K562 (cell line): ENCODE measurements at regions not wholly inside any gene's neighbourhood (a gene's known extent, or its start where the extent isn't known, plus 50 kb on each side); places are given as distances from the start of the nearest gene placed in this dataset.

Source experiments
- ATAC-seq: fragments of 200-7000 bp; cut with Tn5 transposase; 3 replicates; pipeline ENCODE4 v1.9.1; 2020; ENCODE audit warnings: moderate library complexity
- BruUV-seq: library from RNA; stranded (reverse); fragments of 400-500 nt; replicated peaks from 2 replicates; lab custom pipeline; 2021; lab: Mats Ljungman, UMichigan
- CTCF ChIA-PET: fragments of 300-600 bp; formaldehyde crosslinking; extraction: SDS; loops from one replicate; lab custom pipeline; 2021; ENCODE audit warnings: low intra/inter-chr PET ratio; lab: Yijun Ruan, JAX
- POLR2A ChIA-PET: fragments of 300-600, 350-650 bp; sonication (Branson Sonifier 250); formaldehyde crosslinking; extraction: SDS; loops from one replicate; lab custom pipeline; 2021; ENCODE audit warnings: antibody characterized with exemption, inconsistent platforms; lab: Yijun Ruan, JAX
- DNase-seq, 4 experiments: peaks; one replicate each; pipeline versions ENCODE4 v3.0.0 to v3.0.0-alpha.2; 2011 to 2018; ENCODE audit warnings: low spot score in 3 of 4, mixed read lengths in 3 of 4; ENCODE audit errors: extremely low read depth in 1 of 4
- FAIRE-seq: peaks from 2 replicates; lab custom pipeline; 2011; peaks lifted over from hg19 to GRCh38; lab: Jason Lieb, UNC
- H2AFZ ChIP-seq: 2 replicates; pipeline ENCODE4 v1.6.0; 2011; ENCODE audit warnings: low read depth, low read length, control low read depth, inconsistent platforms
- H3K27ac ChIP-seq: fragments of 200-600 bp; 3 replicates; pipeline ENCODE4 v1.8.0; 2011; ENCODE audit warnings: low read depth, mild to moderate bottlenecking, control low read depth, inconsistent platforms, low read length, moderate library complexity, mixed read lengths; ENCODE audit errors: extremely low read depth
- H3K27me3 ChIP-seq, 2 experiments: fragments of 300-600 bp in 1 of 2; 2 replicates in 1 of 2; 3 replicates in 1 of 2; pipeline versions ENCODE4 v1.6.0 to v1.8.0; 2011; ENCODE audit warnings: inconsistent platforms in 2 of 2, low read length in 2 of 2, mild to moderate bottlenecking in 1 of 2, mixed read lengths in 1 of 2, moderate library complexity in 1 of 2; ENCODE audit not compliant: control insufficient read depth in 2 of 2, insufficient read depth in 2 of 2
- H3K36me3 ChIP-seq: fragments of 300-600 bp; 3 replicates; pipeline ENCODE4 v1.8.0; 2011; ENCODE audit warnings: mild to moderate bottlenecking, low read length, inconsistent platforms; ENCODE audit not compliant: control insufficient read depth, insufficient read depth
- H3K4me1 ChIP-seq, 2 experiments: fragments of 200-600 bp in 1 of 2; replicated peaks in 1 of 2; 2 replicates in 1 of 2; 3 replicates in 1 of 2; pipeline versions ENCODE4 v1.5.1 to v1.8.0; 2011; ENCODE audit warnings: inconsistent platforms in 2 of 2, low read length in 2 of 2, mild to moderate bottlenecking in 1 of 2, mixed read lengths in 1 of 2, moderate library complexity in 1 of 2; ENCODE audit not compliant: control insufficient read depth in 2 of 2, insufficient read depth in 2 of 2
- H3K4me2 ChIP-seq: 2 replicates; pipeline ENCODE4 v1.6.1; 2011; ENCODE audit warnings: low read length, control low read depth, inconsistent platforms, mixed read lengths; ENCODE audit not compliant: insufficient read depth
- H3K4me3 ChIP-seq: fragments of 200-600 bp; sonication (generic), shearing (Covaris generic); 2 replicates; pipeline ENCODE4 v1.5.1; 2016; ENCODE audit warnings: control low read depth, inconsistent platforms
- H3K79me2 ChIP-seq: fragments of 200-600 bp; 3 replicates; pipeline ENCODE4 v1.8.0; 2011; ENCODE audit warnings: low read length, inconsistent platforms; ENCODE audit not compliant: control insufficient read depth, insufficient read depth
- H3K9ac ChIP-seq, 2 experiments: 2 replicates each; pipeline versions ENCODE4 v1.6.0 to v1.6.1; 2011; ENCODE audit warnings: low read depth in 2 of 2, low read length in 2 of 2, control low read depth in 1 of 2, inconsistent platforms in 1 of 2, mild to moderate bottlenecking in 1 of 2, mixed read lengths in 1 of 2; ENCODE audit not compliant: insufficient read depth in 1 of 2
- H3K9me1 ChIP-seq: one replicate; pipeline ENCODE4 v1.6.0; 2011; ENCODE audit warnings: inconsistent platforms, mild to moderate bottlenecking, low read length, moderate library complexity; ENCODE audit not compliant: control insufficient read depth, insufficient read depth
- H3K9me3 ChIP-seq: replicated peaks from 2 replicates; pipeline ENCODE4 v1.5.1; 2011; ENCODE audit warnings: low read depth, low read length, inconsistent platforms; ENCODE audit not compliant: control insufficient read depth, insufficient read depth
- H4K20me1 ChIP-seq: replicated peaks from 2 replicates; pipeline ENCODE4 v1.6.1; 2011; ENCODE audit warnings: low read length, inconsistent platforms, mixed read lengths; ENCODE audit not compliant: control insufficient read depth, insufficient read depth
- CHD7 ChIP-seq: fragments of 200-600 bp; sonication (generic); IDR thresholded peaks from one replicate; pipeline ENCODE4 v1.6.1; 2012; ENCODE audit warnings: mild to moderate bottlenecking, low read depth, low read length, inconsistent platforms
- ELF1 ChIP-seq: fragments of 200-800 bp; sonication (Bioruptor generic); IDR thresholded peaks from 2 replicates; pipeline ENCODE4 v1.6.1; 2016; ENCODE audit warnings: missing genetic modification characterization, missing compliant biosample characterization
- FOXA3 ChIP-seq, 2 experiments: fragments of 450-650 bp in 1 of 2; sonication (generic) in 1 of 2; formaldehyde crosslinking; IDR thresholded peaks in 1 of 2; conservative IDR thresholded peaks in 1 of 2; 2 replicates each; pipeline versions ENCODE4 v1.4.0 to v1.8.0; 2020 to 2022; ENCODE audit warnings: mild to moderate bottlenecking in 2 of 2, missing genetic modification reagents in 1 of 2
- GATAD2A ChIP-seq: fragments of 450-650 bp; IDR thresholded peaks from 2 replicates; pipeline ENCODE4 v1.6.1; 2017
- NBN ChIP-seq: fragments of 450-650 bp; IDR thresholded peaks from 2 replicates; pipeline ENCODE4 v1.6.1; 2016; ENCODE audit warnings: low read depth, mild to moderate bottlenecking
- NCOR1 ChIP-seq: fragments of 450-650 bp; IDR thresholded peaks from 2 replicates; pipeline ENCODE4 v1.6.1; 2016; ENCODE audit warnings: mild to moderate bottlenecking, moderate library complexity
- PHF8 ChIP-seq: fragments of 200-600 bp; sonication (generic); IDR thresholded peaks from 2 replicates; pipeline ENCODE4 v1.6.1; 2012; ENCODE audit warnings: mixed run types, mild to moderate bottlenecking, inconsistent platforms, low read length, moderate library complexity, borderline replicate concordance
- ZNF124 ChIP-seq: sonication (generic); formaldehyde crosslinking; IDR thresholded peaks from 2 replicates; pipeline ENCODE4 v1.8.1; 2022; ENCODE audit warnings: missing genetic modification reagents
- ZNF699 ChIP-seq: fragments of 250-450 bp; sonication (Bioruptor Pico); IDR thresholded peaks from 2 replicates; pipeline ENCODE4 v1.8.0; 2021; ENCODE audit warnings: mild to moderate bottlenecking, moderate library complexity; ENCODE audit not compliant: insufficient replicate concordance
- WGBS: fragments of 100-300 bp; shearing (Covaris generic); methylation state at CpG from one replicate; pipeline ENCODE4 v1.1.6; 2016; ENCODE audit warnings: low coverage, mixed read lengths; ENCODE audit not compliant: insufficient coverage; ENCODE audit errors: missing lambda C conversion rate; 5-methylcytosine and 5-hydroxymethylcytosine counted together
- in situ Hi-C: fragments of 300-500 bp; cut with MboI; formaldehyde crosslinking; loops from 4 replicates; pipeline ENCODE4 v1.15.0; 2018; ENCODE audit warnings: inconsistent platforms, mixed read lengths
- intact Hi-C: fragments of 100-400 bp; cut with micrococcal nuclease; formaldehyde crosslinking; loops from 2 replicates; pipeline ENCODE4 v1.14.2; 2022

GRCh38 chr12:96143827-96144565 is 50.2 kb upstream of the ELK3 start:
- no peak overlapping the region for H3K4me2 ChIP-seq
- FAIRE-seq, result no peak
- BruUV-seq, result no TSS peak

More at GRCh38 chr12:96143827-96144565, 50.2 kb upstream of the ELK3 start:
- in situ Hi-C loops, result no loop called here
- Histone ChIP-seq H3K4me1 (no peaks in the 10 kb centered on the region; a peak in 1 of 5 replicates), H3K27ac (no peak overlapping the region), H3K9me1 (no peaks in the 10 kb centered on the region), H3K4me3 (no peak overlapping the region), H3K36me3 (no peaks in the 10 kb centered on the region), H3K9me3 (no peaks in the 10 kb centered on the region), H2AFZ (no peak overlapping the region), H3K9ac (no peak overlapping the region), H3K27me3 (peaks cover 5 to 24% of the 10 kb centered on the region in 2 experiments), H3K79me2 (no peaks in the 10 kb centered on the region), H4K20me1 (no peaks in the 10 kb centered on the region)
- ChIA-PET POLR2A (no interaction called here), CTCF (no interaction called here)
- no peak for TF ChIP-seq FOXA3 (CRISPR knock-in tag; conservative IDR thresholded peaks at IDR 0.05 in 1 of 2, IDR thresholded peaks at IDR 0.05 in 1 of 2)
- no peak for TF ChIP-seq NBN
- no peak for TF ChIP-seq ELF1
- no peak for TF ChIP-seq PHF8
- no peak for TF ChIP-seq GATAD2A
- TF ChIP-seq ZNF124, result no peak
- TF ChIP-seq CHD7, result no peak
- TF ChIP-seq NCOR1, result no peak
- TF ChIP-seq ZNF699 (CRISPR knock-in tag), result no peak
- DNase-seq, result no peak
- no peak for ATAC-seq
- WGBS, result 5% methylated on average over 6 of the region's 6 CpGs
- intact Hi-C loops, result no loop called here
